Esophagus squamous epithelium (tissue), 5 donors: ENCODE measurements at regions not wholly inside any gene's neighbourhood (a gene's known extent, or its start where the extent isn't known, plus 50 kb on each side); places are given as distances from the start of the nearest gene placed in this dataset.
"Not testable (repeated sequence)": the region's sequence is repeated elsewhere in the genome, so short reads cannot be mapped to it uniquely, and the experiment has no call there.

Experiments
- DNase-seq: peaks from one replicate; lab custom pipeline; 2025; lab: John Stamatoyannopoulos, UW
- H3K27ac ChIP-seq, 4 donors: fragments of 200-600 bp; sonication (generic); one replicate each; pipeline ENCODE4 v1.5.1; 2016 to 2019; ENCODE audit warnings: mild to moderate bottlenecking in 1 of 4
- H3K27me3 ChIP-seq, 4 donors: fragments of 200-600 bp; sonication (generic); 1 replicate in 3 of 4; 2 replicates in 1 of 4; pipeline versions ENCODE4 v1.5.1 to v1.6.0; 2017 to 2021; ENCODE audit warnings: antibody characterized with exemption in 1 of 4
- H3K36me3 ChIP-seq, 3 donors: fragments of 200-600 bp; sonication (generic); one replicate each; pipeline ENCODE4 v1.5.1; 2016 to 2019
- H3K4me1 ChIP-seq, 3 donors: fragments of 200-600 bp; sonication (generic); one replicate each; pipeline ENCODE4 v1.5.1; 2017 to 2019
- H3K4me3 ChIP-seq, 4 donors: fragments of 200-600 bp; sonication (generic); 1 replicate in 3 of 4; 2 replicates in 1 of 4; pipeline ENCODE4 v1.5.1; 2016 to 2019; ENCODE audit warnings: mild to moderate bottlenecking in 2 of 4, moderate library complexity in 1 of 4
- H3K9me3 ChIP-seq, 3 donors: fragments of 200-600 bp; sonication (generic); one replicate each; pipeline ENCODE4 v1.5.1; 2016 to 2019
- CTCF ChIP-seq, 6 experiments: fragments of 450-650 bp in 4 of 6; fragments of 200-600 bp in 2 of 6; sonication (generic) in 2 of 6; IDR thresholded peaks; one replicate each; pipeline ENCODE4 v1.5.1; 2016 to 2019; ENCODE audit warnings: antibody characterized with exemption in 6 of 6, mild to moderate bottlenecking in 4 of 6, moderate library complexity in 4 of 6
- POLR2A ChIP-seq, 4 donors: fragments of 450-650 bp; IDR thresholded peaks; one replicate each; pipeline ENCODE4 v1.6.1; 2017; ENCODE audit warnings: antibody characterized with exemption in 4 of 4, mild to moderate bottlenecking in 4 of 4, moderate library complexity in 3 of 4
- WGBS, 2 donors: methylation state at CpG; one replicate each; pipeline ENCODE4 v1.1.5; 2018; 5-methylcytosine and 5-hydroxymethylcytosine counted together
- intact Hi-C: fragments of 100-400 bp; cut with DNase I; formaldehyde crosslinking; loops from one replicate; pipeline ENCODE4 v1.15.0; 2022
- donor health status: DM: yes; HTN: yes; CAD: no.

DNA sequence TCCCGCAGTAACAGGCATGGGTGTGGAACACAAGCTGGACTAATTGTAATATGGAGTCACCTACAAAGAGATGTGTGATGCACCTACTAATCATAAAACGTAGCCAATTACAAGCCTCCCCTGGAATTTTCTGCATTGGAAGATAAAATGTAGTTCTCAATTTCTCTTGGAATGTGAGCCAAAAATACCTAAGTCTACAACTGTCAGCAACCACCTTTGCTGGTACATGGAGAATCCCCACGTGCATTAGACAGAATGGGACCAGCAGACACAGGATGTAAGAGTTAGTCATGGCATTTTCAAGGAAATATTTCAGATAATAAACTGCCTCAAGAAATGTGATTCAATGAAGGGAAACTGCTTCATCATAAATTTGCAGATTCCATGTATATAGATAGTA lies 85.6 kb upstream of the DCC start:
- no peaks in the 10 kb centered on the region for H3K27me3 ChIP-seq
- no peaks in the 10 kb centered on the region for H3K4me1 ChIP-seq
- DNase-seq, result no peak
- intact Hi-C loops, result no loop called here
- H3K27ac ChIP-seq, result no peak overlapping the region
- no peak for TF ChIP-seq CTCF (IDR thresholded peaks at IDR 0.05)
- no peak overlapping the region for H3K4me3 ChIP-seq
- no peaks in the 10 kb centered on the region for H3K9me3 ChIP-seq
- H3K36me3 ChIP-seq, result no peaks in the 10 kb centered on the region
- 63 to 67% methylated on average over 3 of the region's 3 CpGs for WGBS, 2 donors

GRCh38 chr18:52257417-52257816 lies 82.6 kb upstream of the DCC start:
- H3K27ac ChIP-seq, H3K9me3 ChIP-seq, H3K4me3 ChIP-seq, H3K4me1 ChIP-seq, H3K27me3 ChIP-seq, DNase-seq, H3K36me3 ChIP-seq, intact Hi-C loops: not testable (repeated sequence)
- 48 to 61% methylated on average over 3 of the region's 3 CpGs for WGBS, 2 donors

- H3K36me3 ChIP-seq, result no peaks in the 10 kb centered on the region
- H3K4me3 ChIP-seq, result no peak overlapping the region
- DNase-seq, result no peak
- H3K27me3 ChIP-seq, result no peaks in the 10 kb centered on the region
- intact Hi-C loops, result no loop called here
- no peaks in the 10 kb centered on the region for H3K9me3 ChIP-seq
- TF ChIP-seq POLR2A (IDR thresholded peaks at IDR 0.05), result no peak
- TF ChIP-seq CTCF (IDR thresholded peaks at IDR 0.05), result no peak
- no peak overlapping the region for H3K27ac ChIP-seq
- no peaks in the 10 kb centered on the region for H3K4me1 ChIP-seq
Measured at GRCh38 chr18:52275817-52276216, 64.2 kb upstream of the DCC start.

DNA sequence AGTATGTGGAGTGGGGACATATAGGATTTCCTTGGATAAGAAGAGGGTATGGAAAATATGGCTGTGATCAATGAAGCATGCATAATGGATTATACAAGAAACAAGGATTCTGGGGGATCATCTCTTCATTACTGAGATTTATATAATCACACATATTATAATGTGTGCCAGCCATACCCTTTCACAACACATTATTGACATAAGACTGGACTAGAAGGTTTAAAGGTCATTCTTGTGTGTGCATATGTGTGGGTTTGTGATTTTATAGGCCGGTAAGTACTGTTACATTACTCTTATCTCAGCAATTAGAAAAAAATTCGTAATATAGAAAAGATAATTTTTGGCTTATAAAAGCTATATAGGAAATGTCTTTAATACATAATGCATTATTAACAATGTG lies 62.2 kb upstream of the DCC start:
- Histone ChIP-seq H3K27ac (no peak overlapping the region), H3K36me3 (no peaks in the 10 kb centered on the region), H3K4me3 (no peak overlapping the region), H3K4me1 (no peaks in the 10 kb centered on the region), H3K27me3 (no peaks in the 10 kb centered on the region), H3K9me3 (no peaks in the 10 kb centered on the region)
- TF ChIP-seq POLR2A (IDR thresholded peaks at IDR 0.05) (no peak), CTCF (IDR thresholded peaks at IDR 0.05) (no peak)
- no peak for DNase-seq
- intact Hi-C loops, result no loop called here
- whole genome bisulfite sequencing, 2 donors, result 67 to 77% methylated on average over 2 of the region's 2 CpGs

- TF ChIP-seq CTCF (IDR thresholded peaks at IDR 0.05) (no peak), POLR2A (IDR thresholded peaks at IDR 0.05) (no peak)
- WGBS, 2 donors, result 18 to 20% methylated on average over 2 of the region's 2 CpGs
- no peak for DNase-seq
- Histone ChIP-seq H3K4me1 (no peaks in the 10 kb centered on the region), H3K36me3 (no peaks in the 10 kb centered on the region), H3K27ac (no peak overlapping the region), H3K27me3 (no peaks in the 10 kb centered on the region), H3K4me3 (no peak overlapping the region), H3K9me3 (no peaks in the 10 kb centered on the region)
- intact Hi-C loops, result no loop called here
Measured at GRCh38 chr18:52278191-52278590, 61.8 kb upstream of the DCC start.

DNA sequence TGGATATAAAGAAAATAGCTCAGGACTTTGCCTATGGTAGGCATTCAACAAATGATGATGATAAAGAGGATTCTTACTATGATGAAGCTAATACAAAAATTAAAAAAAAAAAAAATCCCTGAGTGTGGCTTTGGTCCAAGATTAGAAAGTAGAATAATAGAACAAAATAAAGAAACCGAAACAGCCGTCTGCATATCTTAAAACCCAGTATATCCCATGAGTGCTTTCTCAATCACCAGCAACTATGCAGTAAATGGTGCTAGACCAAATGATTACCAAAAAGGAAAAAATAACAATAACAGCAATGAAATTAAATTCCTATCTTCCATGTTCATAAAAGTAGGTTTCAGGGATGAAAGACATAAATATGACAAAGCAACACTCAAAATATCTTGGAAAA lies 59.3 kb upstream of the DCC start:
- intact Hi-C loops, result loop anchor here (10.0 kb wide), 1 partner anchor 64 kb away; the partner anchor contains the start of gene DCC
- 61 to 72% methylated on average over 2 of the region's 2 CpGs for WGBS, 2 donors
- TF ChIP-seq CTCF (IDR thresholded peaks at IDR 0.05) (no peak), POLR2A (IDR thresholded peaks at IDR 0.05) (no peak)
- Histone ChIP-seq H3K4me1 (no peaks in the 10 kb centered on the region), H3K27me3 (no peaks in the 10 kb centered on the region), H3K9me3 (no peaks in the 10 kb centered on the region), H3K36me3 (no peaks in the 10 kb centered on the region), H3K27ac (no peak overlapping the region), H3K4me3 (no peak overlapping the region)
- no peak for DNase-seq
